ENCODE measurements at regions not wholly inside any gene's neighbourhood (a gene's known extent, or its start where the extent isn't known, plus 50 kb on each side); places are given as distances from the start of the nearest gene placed in this dataset.
"Not testable (repeated sequence)": the region's sequence is repeated elsewhere in the genome, so short reads cannot be mapped to it uniquely, and the experiment has no call there.

GRCh38 chr10:3659203-3659917 lies 125.6 kb downstream of the KLF6 start:
- Histone ChIP-seq H3K4me1 (ENCODE audit: insufficient read depth, low read length) (peaks cover 18% of the 10 kb centered on the region), H3K4me3 (ENCODE audit: low read length) (no peak overlapping the region), H3K9me3 (ENCODE audit: low read depth, low read length) (no peaks in the 10 kb centered on the region), H3K27me3 (ENCODE audit: insufficient read depth, low read length) (no peaks in the 10 kb centered on the region)

DNA sequence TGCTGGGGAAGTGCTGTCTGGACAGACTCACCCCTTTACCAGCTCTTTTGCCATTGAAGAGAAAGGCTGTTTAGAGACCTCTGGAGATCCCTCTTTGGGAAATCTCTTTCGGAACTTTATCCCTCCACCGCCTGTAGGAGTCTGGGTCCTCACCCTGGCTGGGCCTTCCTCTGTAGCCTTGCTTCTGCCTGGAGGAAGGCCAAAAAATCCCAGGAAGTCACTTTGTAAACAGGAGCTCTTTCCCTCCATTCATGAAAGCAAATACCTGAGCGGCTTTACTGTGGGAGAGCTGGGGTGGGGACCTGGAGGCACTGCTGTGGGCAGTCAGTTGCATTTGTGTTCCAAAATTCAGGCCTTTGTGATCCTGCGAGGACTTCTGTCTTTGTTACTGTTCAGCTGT lies 126.2 kb downstream of the KLF6 start:
- no peaks in the 10 kb centered on the region for H3K27me3 ChIP-seq (ENCODE audit: insufficient read depth, low read length)
- no peaks in the 10 kb centered on the region for H3K9me3 ChIP-seq (ENCODE audit: low read depth, low read length)
- H3K4me1 ChIP-seq (ENCODE audit: insufficient read depth, low read length) = peaks cover 18% of the 10 kb centered on the region
- no peak overlapping the region for H3K4me3 ChIP-seq (ENCODE audit: low read length)

DNA sequence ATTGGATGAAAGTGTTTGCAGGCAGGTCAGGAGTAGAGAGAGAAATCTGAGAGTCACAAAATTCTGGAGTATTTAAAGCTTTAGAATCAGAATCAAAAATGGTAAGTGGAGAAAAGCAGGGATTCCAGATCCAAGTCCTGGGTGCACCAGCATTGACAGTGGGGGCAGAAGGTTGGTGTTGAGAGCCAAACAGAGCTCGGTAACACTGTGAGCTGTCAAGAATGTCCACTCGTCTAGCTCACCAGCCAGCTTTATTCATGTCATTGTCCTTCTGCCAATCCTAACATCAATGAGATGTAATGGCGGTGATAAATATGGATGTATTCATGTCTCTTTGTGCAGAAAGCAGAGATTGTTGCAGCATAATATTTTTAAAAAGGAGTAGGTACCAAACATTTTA lies 128.8 kb downstream of the KLF6 start:
- no peaks in the 10 kb centered on the region for H3K27me3 ChIP-seq (ENCODE audit: insufficient read depth, low read length)
- H3K4me1 ChIP-seq (ENCODE audit: insufficient read depth, low read length) = peaks cover 18% of the 10 kb centered on the region
- no peaks in the 10 kb centered on the region for H3K9me3 ChIP-seq (ENCODE audit: low read depth, low read length)
- no peak overlapping the region for H3K4me3 ChIP-seq (ENCODE audit: low read length)

DNA sequence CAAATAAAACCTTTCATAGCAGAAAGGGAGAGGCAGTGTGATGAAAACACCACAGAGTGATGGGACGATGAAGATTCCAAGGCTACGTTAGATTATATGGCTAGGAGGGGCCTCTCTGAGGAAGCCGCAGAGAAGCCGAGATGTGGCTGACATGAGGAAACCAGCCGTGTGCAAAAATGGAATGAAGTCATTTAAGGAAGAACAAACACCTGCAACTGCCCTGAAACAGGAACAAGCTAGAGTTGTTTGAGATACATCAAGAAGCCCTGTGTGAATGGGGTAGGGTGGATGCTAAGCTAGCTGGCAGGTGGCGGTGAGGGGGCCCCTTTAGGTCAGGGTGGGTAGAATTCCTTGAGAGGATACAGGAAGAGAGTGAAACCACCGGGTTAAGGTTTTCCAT lies 129.5 kb downstream of the KLF6 start:
- Histone ChIP-seq H3K9me3 (ENCODE audit: low read depth, low read length) (no peaks in the 10 kb centered on the region), H3K4me1 (ENCODE audit: insufficient read depth, low read length) (peaks cover 18% of the 10 kb centered on the region), H3K4me3 (ENCODE audit: low read length) (no peak overlapping the region), H3K27me3 (ENCODE audit: insufficient read depth, low read length) (no peaks in the 10 kb centered on the region)

DNA sequence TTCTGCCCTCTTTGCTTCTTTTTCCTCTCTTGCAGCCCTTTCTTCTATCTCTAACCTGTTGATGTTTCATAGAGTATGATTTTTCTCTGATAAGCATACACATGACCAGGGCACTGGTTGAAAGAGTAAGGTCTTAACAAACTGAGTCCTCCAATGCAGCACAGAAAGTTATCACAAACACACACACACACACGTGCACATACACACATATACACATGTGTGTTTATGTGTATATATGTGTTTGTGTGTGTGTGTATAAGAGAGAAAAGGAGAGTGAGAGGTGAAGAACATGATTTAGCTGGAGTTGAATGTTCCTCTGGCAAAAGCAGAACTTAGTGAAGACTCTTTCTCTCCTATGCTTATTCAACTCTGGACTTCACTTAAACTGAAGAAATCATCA lies 130.0 kb downstream of the KLF6 start:
- H3K27me3 ChIP-seq (ENCODE audit: insufficient read depth, low read length) = no peaks in the 10 kb centered on the region

GRCh38 chr10:3654496-3654895 lies 130.5 kb downstream of the KLF6 start:
- no peak overlapping the region for H3K4me3 ChIP-seq (ENCODE audit: low read length)
- H3K4me1 ChIP-seq (ENCODE audit: insufficient read depth, low read length) = peaks cover 18% of the 10 kb centered on the region
- no peaks in the 10 kb centered on the region for H3K27me3 ChIP-seq (ENCODE audit: insufficient read depth, low read length)
- H3K9me3 ChIP-seq (ENCODE audit: low read depth, low read length) = no peaks in the 10 kb centered on the region

More for the DNA sequence above, 130.0 kb downstream of the KLF6 start:
- Histone ChIP-seq H3K4me1 (ENCODE audit: insufficient read depth, low read length) (peaks cover 18% of the 10 kb centered on the region), H3K4me3 (ENCODE audit: low read length) (no peak overlapping the region), H3K9me3 (ENCODE audit: low read depth, low read length) (no peaks in the 10 kb centered on the region)

DNA sequence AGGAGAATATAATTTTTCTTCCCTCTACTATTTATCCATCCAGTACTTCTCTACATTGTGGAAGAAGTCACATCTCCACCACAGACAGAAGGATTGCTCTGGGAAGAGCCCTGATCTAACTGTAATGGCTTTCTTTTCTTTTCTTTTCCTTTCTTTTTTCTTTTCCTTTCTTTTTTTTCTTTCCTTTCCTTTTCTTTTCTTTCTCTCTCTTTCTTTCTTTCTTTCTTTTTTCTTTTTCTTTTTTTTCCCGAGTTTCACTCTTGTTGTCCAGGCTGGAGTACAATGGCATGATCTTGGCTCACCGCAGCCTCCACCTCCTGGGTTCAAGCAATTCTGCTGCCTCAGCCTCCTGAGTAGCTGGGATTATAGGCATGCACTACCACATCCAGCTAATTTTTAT lies 131.7 kb downstream of the KLF6 start:
- not testable (repeated sequence) for H3K4me3 ChIP-seq (ENCODE audit: low read length); H3K27me3 ChIP-seq (ENCODE audit: insufficient read depth, low read length); H3K9me3 ChIP-seq (ENCODE audit: low read depth, low read length)
- H3K4me1 ChIP-seq (ENCODE audit: insufficient read depth, low read length) = peaks cover 18% of the 10 kb centered on the region

GRCh38 chr10:3652886-3653285 lies 132.1 kb downstream of the KLF6 start:
- Histone ChIP-seq H3K27me3 (ENCODE audit: insufficient read depth, low read length) (no peaks in the 10 kb centered on the region), H3K4me1 (ENCODE audit: insufficient read depth, low read length) (peaks cover 18% of the 10 kb centered on the region), H3K9me3 (ENCODE audit: low read depth, low read length) (no peaks in the 10 kb centered on the region), H3K4me3 (ENCODE audit: low read length) (no peak overlapping the region)

GRCh38 chr10:3651969-3652653 lies 132.9 kb downstream of the KLF6 start:
- Histone ChIP-seq H3K4me1 (ENCODE audit: insufficient read depth, low read length) (peaks cover 18% of the 10 kb centered on the region), H3K4me3 (ENCODE audit: low read length) (no peak overlapping the region), H3K27me3 (ENCODE audit: insufficient read depth, low read length) (no peaks in the 10 kb centered on the region), H3K9me3 (ENCODE audit: low read depth, low read length) (no peaks in the 10 kb centered on the region)

DNA sequence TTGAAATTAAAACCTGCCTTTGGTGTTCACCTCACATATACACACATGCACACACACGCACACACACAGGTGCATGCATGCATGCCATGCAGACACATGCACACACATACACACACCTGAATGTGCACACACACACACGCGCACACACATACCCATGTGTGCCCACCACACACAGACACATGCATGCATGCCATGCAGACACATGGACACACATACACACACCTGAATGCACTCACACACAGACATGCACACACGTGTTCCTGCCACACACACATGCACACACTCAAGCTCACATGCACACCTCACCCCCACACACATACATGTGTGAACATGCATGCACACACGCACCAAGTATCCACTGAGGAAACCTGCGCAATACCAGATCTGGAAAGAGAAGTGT lies 136.4 kb downstream of the KLF6 start:
- Histone ChIP-seq H3K4me1 (ENCODE audit: insufficient read depth, low read length) (no peaks in the 10 kb centered on the region), H3K4me3 (ENCODE audit: low read length) (no peak overlapping the region), H3K9me3 (ENCODE audit: low read depth, low read length) (no peaks in the 10 kb centered on the region), H3K27me3 (ENCODE audit: insufficient read depth, low read length) (no peaks in the 10 kb centered on the region)

- Histone ChIP-seq H3K27me3 (ENCODE audit: insufficient read depth, low read length) (no peaks in the 10 kb centered on the region), H3K4me3 (ENCODE audit: low read length) (no peak overlapping the region), H3K9me3 (ENCODE audit: low read depth, low read length) (no peaks in the 10 kb centered on the region), H3K4me1 (ENCODE audit: insufficient read depth, low read length) (no peaks in the 10 kb centered on the region)
Observed at GRCh38 chr10:3648170-3648569, 136.8 kb downstream of the KLF6 start.

DNA sequence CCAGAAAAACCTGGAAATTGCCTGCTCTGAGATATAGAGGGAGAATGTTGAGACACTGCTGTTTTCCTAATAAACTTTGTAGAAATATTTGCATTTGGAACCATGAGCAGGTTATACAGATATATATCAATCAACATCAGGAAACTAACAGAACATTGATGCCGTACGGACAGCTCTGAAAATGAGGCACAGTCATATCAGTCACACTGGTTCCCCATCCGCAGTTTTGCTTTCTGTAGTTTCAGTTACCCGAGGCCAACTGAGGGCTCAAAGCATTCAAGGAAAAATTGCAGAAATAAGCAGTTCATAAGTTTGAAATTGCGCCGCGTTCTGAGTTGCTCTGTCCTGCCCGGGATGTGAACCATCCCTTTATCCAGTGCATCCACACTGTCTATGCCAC lies 137.9 kb downstream of the KLF6 start:
- no peak overlapping the region for H3K4me3 ChIP-seq (ENCODE audit: low read length)
- no peaks in the 10 kb centered on the region for H3K27me3 ChIP-seq (ENCODE audit: insufficient read depth, low read length)
- H3K4me1 ChIP-seq (ENCODE audit: insufficient read depth, low read length) = no peaks in the 10 kb centered on the region
- no peaks in the 10 kb centered on the region for H3K9me3 ChIP-seq (ENCODE audit: low read depth, low read length)

GRCh38 chr10:3645406-3645805 lies 139.6 kb downstream of the KLF6 start:
- H3K9me3 ChIP-seq (ENCODE audit: low read depth, low read length) = no peaks in the 10 kb centered on the region
- H3K27me3 ChIP-seq (ENCODE audit: insufficient read depth, low read length) = no peaks in the 10 kb centered on the region
- H3K4me1 ChIP-seq (ENCODE audit: insufficient read depth, low read length) = no peaks in the 10 kb centered on the region
- no peak overlapping the region for H3K4me3 ChIP-seq (ENCODE audit: low read length)

- no peaks in the 10 kb centered on the region for H3K9me3 ChIP-seq (ENCODE audit: low read depth, low read length)
- no peak overlapping the region for H3K4me3 ChIP-seq (ENCODE audit: low read length)
- no peaks in the 10 kb centered on the region for H3K4me1 ChIP-seq (ENCODE audit: insufficient read depth, low read length)
Observed at GRCh38 chr10:3640816-3641215, 144.2 kb downstream of the KLF6 start.

DNA sequence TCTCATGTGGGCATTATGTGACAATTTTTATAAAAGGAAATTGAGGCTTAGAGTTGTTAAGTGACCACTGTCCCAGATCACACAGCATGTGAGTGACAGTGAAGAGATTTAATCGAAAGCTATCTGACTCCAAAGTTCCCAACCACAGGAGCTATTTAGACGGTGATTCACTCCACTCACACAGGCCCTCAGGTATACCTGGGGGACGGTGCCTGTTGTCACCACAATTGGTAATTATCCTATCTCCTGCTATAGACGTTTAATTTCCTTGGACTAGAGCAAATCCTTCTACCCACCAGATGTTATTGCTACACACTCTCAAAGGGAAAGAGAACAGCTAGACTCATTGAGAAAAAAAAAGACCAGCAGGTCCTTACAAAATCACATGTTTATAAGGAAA lies 145.5 kb downstream of the KLF6 start:
- H3K4me3 ChIP-seq (ENCODE audit: low read length) = no peak overlapping the region
- H3K4me1 ChIP-seq (ENCODE audit: insufficient read depth, low read length) = no peaks in the 10 kb centered on the region
- no peaks in the 10 kb centered on the region for H3K9me3 ChIP-seq (ENCODE audit: low read depth, low read length)
- H3K27me3 ChIP-seq (ENCODE audit: insufficient read depth, low read length) = no peaks in the 10 kb centered on the region

More at GRCh38 chr10:3640816-3641215, 144.2 kb downstream of the KLF6 start:
- H3K27me3 ChIP-seq (ENCODE audit: insufficient read depth, low read length) = no peaks in the 10 kb centered on the region

All from mononuclear cell (primary cell).